ENCODE measurements at regions not wholly inside any gene's neighbourhood (a gene's known extent, or its start where the extent isn't known, plus 50 kb on each side); places are given as distances from the start of the nearest gene placed in this dataset.

DNA sequence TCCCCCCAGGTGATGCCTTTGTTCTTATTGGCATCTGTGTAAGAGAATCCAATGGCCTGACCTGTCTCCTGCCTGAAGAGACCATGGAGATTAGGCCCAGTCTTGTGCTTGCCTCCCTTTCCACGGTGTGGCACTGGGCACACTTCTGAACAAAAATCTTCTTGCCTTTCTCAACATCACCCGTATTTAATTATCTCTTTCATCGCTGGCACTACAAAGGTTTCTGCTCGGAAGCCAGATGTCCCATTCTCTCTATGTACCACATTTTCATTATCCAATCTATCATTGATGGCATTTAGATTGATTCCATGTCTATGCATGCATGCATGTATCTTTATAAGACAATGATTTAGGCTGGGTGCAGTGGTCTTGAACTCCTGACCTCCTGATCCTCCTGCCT, 74.3 kb downstream of the SLC25A15 start:
- DNase-seq (ENCODE audit: low read depth) = no peak

GRCh38 chr13:40874138-40874779, 84.8 kb downstream of the SLC25A15 start:
- DNase-seq (ENCODE audit: low read depth) = no peak

- DNase-seq (ENCODE audit: low read depth) = no peak
Measured at GRCh38 chr13:40875044-40875443, 85.6 kb downstream of the SLC25A15 start.

GRCh38 chr13:40875583-40875982, 86.2 kb downstream of the SLC25A15 start:
- DNase-seq (ENCODE audit: low read depth) = no peak

DNA sequence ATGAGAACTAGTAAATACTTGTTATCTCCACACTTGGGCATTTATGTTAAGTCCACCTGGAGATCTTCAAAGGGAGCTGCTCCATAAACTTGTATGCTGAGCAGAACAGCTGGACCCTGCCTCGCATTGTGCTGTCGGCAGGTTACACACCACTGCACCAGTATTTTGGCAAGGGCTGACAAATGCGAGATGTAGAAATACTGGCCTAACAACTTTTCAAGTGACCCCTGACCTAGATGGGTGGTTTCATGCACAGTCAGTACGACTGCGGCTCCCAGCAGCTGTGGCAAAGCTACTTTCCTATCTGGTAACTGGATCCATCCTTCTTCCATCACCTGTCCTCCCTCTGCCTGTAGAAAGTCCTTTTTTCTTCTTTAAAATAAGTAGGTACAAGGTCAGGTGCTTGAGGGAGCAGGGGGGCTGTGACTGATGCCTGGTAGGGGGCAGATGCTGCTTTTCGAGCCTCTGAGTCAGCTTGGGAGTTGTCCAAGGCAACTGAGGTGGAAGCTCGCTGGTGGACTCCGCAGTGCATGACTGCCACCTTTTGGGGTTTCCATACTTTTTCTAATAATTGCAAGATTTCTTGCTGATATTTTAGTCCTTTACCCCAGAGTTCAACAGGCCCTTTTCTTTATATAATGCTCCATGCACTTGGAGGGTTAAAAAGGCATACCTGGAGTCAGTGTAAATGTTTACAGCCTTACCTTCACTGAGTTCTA, 86.8 kb downstream of the SLC25A15 start:
- no peak for DNase-seq (ENCODE audit: low read depth)

- DNase-seq (ENCODE audit: low read depth) = peak; percentile 20
Measured at GRCh38 chr13:40878321-40878720, 88.9 kb downstream of the SLC25A15 start.

DNA sequence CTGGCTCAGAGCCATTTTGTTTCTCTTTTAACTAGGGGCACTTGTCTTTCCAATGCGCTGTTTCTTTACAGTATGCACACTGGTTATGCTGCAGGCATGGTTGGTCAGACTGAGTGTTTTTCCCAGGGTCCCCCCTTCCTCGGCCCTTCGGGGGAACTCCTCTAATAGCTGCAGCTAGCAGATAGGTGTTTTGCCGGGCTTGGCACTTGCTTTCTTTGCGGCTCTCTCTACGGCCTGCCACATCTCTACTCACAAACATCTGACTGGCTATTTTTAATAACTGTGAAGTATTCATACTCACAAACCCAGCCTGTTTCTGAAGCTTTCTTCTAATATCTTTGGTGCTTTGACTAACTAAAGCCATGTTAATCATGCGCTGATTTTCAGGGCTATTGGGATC, 89.4 kb downstream of the SLC25A15 start:
- no peak for DNase-seq (ENCODE audit: low read depth)

Data from non-pigmented ciliary epithelial cell (primary cell).